OCI-M1 (cell line): ENCODE measurements at regions not wholly inside any gene's neighbourhood (a gene's known extent, or its start where the extent isn't known, plus 50 kb on each side); places are given as distances from the start of the nearest gene placed in this dataset.

Experiments used
- DNase-seq: peaks from one replicate; lab custom pipeline; 2025; lab: John Stamatoyannopoulos, UW

DNA sequence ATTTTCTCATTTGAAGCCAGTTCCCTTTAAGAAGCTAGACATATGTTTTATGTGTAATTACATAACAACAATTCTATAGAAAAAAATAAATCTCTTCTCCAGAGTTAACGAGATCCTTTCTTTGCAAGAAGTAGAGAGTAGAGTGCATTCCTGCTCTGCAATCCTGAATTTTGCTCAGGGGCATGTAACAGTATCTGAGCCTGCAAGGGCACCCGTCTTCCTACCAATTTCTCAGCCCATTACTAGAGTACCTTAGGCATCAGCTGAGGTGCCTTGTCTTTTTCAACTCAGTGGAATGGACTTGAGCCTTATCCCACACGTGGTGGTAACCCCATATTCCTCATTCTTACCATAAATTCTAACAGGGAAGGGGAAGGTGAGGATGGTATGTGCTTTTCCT is 205.9 kb downstream of the IKZF2 start:
- DNase-seq: no peak

DNA sequence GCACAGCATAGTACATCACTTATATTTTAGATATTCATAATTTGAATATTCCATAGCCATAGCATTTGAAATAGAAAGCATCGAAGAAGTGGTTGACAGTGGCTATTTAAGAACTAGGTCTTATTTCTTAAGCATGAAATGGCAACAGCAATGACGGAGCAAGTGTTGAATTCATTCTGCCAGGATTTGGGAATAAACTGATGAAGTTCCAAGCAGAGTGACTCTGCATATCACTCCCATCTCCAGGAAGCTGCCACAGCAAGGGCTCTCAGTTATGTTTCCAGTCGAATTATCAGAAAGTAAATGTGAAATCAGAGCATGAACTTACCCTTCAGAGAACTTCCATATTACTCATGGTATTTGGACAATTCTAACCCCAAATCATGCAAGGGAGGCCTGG is 208.1 kb downstream of the IKZF2 start:
- DNase-seq: no peak

DNA sequence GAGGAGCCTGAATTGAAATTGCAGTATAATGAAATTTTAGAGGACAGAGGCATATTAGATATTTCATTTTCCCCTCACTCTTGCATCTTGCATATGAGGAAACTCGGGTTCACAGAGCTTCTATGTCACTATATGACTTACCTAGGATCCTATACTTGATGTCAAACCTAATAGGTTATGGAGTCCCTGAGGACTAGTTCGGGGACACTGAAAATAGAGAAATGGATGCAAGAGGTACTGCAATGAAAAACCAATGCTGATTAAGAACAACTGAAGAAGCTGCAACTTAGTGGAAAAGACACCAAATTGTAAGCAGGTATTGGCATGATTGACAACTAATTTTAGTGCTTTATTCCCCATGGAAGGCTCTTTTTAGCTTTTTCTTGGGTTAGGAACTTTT is 210.1 kb downstream of the IKZF2 start:
- no peak for DNase-seq

DNA sequence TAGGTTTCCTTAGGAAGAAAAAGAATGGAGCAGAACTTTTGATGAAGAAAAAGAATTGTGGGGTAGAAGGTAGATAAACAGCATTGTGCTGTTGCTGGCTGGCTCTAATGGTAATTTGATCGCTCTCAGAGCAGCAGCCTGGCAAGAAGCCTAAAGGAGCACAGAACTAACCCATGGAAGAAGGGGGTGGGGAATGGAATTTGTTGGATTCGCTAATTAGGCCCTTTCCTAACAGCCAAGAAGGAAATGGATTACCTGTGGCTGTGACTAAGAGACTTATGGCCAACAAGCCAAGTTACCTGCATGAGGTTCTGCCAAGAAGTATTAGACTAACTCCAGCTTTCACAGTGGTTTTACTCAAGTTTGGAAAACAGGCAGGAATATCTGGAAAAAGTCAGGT is 210.6 kb downstream of the IKZF2 start:
- no peak for DNase-seq

DNA sequence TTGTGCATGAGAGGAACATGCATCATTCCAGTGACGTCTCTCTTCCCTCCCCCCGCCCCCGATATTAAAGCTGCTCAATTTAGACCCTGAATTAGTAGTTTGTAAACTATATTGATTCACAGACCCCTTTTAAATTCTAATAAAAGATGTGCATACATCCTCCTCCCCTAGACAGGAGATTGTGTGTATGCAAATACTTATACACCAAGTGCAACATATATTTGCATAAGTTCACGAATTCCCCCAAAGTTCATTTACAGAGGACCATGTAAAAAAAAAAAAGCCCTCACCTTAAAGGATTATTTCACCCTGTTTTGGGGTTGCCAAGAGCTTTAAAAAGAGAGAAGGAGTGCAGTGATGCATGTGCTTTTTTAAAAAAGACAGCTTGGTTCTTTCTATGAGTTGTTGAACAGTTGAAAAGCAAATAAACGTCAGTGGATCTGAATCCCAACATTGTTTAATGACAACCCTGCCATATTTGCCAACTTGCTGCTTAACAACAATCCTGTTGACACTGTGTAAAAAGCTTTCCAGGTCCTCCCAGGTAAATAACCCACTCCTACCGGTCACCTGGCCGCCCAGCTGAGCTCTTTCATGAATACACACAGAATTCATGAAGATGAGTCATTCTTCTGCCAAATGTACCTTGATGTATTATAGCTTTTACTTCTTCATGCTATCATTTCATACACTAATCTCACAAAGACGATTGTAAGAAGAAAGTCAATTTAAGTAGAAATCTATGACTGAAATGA is 211.5 kb downstream of the IKZF2 start:
- DNase-seq: no peak

DNA sequence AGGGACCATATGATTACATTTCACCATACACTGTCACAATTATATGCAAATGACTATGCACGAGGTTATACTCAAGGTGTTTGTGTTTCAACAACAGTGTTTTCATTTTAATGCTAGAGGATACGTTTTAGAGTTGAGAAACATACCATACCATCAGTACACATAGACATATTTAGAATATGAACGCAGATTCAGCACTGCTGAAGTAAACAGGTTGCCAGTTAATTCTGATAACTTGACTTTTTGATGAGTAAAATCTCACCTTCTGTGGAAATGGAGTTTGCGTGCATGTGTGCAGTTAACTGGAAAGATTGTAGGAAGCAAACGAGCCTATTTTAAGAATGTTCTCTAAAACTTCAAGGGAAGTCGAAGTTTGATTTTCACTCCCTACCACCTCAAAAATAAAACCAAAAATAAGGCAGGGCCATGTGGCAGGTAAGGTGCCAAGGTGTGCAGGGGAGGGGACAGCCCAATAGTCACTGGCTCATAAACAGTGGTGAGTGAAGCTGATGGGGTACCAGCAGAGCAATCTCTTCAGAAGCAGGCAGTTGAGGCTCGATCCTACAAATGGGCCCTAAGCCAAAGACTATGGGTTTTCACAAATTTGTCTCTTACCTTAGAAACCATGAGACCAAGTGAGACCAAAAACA is 213.1 kb downstream of the IKZF2 start:
- no peak for DNase-seq

DNA sequence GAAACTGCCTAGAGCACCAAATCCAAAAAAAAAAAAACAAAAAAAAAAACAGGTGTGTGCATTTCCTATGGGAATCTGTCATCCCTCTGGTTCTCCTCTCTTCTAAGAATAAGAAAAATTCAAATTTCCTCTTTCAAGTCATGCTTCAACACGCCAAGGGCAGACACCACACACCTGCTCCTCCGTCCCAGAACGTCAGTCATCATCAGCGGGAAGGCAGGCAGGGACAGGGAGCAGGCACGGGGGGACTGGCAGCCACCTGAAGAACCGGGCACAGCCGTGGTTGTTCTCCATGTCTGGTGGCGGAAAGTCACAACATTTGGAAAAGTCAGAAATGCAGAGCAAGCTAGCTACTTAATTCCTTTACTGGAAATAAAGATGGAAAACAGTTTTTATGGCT is 214.8 kb downstream of the IKZF2 start:
- no peak for DNase-seq

DNA sequence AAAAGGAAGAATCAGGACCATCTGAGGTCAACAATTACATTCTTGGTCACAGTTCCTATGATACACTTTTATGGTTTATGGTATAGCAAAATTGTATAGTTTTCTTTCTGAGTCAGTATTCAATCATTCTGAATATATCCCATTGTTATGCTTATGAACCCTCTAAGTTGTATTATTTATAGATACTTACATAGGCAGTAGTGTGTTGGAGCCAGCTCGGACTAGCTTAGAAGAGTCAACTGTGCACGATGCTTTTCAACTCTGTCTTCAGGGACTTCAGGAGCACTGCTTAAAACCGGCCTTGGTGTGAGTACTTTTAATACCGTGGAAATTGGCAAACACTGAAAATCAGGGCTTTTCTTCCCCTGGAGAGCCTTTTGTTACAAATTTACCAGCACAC is 215.7 kb downstream of the IKZF2 start:
- no peak for DNase-seq

DNA sequence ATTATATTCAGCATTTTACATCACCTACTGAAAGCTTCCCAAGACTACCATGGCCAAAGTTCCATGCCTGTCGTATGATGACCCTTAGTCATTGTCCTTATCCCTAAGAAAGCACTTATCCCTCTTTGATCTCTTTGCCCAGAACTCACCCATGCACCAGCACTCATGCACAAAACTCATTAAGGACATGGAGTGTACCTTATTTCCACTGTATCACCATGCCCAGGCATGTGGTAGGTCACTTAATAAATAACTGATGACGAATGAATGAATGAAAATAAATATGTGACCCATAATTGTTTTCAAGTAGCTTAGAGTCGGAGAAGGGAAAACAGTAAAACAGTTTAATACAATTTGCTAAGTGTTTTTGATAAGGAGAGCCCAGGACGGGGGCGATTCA is 220.1 kb downstream of the IKZF2 start:
- DNase-seq: no peak

DNA sequence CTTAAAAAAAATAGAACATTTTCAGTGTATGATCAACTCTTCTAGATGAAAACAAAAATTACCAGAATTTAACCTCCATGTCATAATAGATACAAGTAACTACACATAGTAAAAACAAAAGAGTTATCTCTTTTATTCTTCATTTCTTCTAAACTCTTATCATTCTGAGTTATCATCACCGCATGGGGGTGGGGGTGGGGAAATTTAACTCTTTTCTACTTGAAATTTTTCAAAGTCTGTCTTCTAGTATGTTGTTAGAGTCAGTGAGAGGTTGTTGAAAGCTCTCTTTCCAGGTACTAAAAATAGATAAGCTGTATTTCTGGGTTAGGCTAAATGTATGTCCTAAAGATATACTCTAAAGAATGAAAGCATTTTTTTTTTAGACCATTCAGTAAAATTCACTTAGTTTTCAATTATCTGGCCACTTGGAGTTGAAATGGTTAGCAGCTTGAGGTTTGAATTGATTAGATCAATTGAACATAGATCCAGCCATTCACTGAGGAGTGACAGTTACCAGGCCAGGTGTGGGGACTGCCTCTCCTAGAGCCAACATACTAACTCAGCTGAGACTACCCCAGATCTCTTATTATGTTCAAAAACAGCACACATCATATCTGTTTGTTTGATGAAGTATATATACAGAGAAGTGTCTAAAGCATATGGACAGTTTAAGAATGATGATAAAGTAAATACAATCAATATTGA is 220.7 kb downstream of the IKZF2 start:
- DNase-seq: peak; percentile 24

DNA sequence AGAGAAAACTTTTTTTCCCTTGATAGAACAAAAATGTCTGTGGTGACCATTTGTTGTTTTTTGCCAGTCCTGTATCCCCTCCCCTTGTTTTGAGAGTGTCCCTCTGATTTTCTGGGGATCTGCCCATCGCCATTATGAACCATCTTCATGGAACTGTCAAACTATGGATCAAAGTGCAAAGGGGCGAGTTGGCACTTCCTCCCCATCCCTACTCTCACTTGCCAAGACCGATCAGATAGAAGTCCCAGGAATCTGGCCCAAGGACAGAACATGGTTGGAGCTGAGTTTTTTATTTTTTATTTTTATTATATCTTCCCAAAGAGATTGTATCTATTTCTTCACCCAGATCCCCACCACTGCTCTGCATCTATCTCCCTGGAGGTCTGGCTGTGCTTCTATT is 221.4 kb downstream of the IKZF2 start:
- DNase-seq: no peak

DNA sequence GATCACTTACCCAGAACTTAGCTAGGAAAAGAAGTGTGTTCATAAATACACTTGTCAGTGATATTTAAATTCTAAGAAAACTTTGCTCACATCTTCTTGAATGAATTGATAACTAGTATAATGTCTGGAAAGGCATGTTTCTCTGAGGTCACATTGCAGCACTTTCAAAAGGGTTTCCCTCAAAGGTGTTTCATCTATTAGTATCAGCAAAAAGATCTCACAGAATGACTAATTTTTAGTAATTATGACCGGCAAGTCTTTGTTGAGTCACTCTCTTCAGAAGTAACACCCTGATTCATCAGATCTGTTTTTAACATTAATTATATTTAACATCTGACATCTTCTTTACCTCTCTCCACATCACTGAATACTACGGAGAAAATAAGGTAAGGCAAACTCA is 222.3 kb downstream of the IKZF2 start:
- DNase-seq: no peak

DNA sequence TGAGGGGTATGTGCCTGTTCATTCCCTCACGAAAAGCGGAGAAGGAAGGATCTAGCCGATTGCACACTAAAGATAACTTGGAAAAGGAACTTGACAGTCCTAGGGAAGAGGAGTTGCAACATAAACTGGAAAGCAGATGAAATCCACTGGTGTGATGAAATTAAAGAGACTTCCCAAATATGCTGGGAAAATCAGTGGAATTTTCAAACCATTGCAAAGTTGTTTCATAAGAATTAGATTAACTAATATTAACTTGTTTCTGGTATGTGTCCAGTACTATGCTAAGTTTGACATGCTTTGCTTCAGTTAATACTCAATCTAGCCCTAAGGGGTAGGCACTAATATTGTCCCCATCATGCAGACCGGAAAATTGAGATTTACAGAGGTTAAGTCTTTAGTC is 222.7 kb downstream of the IKZF2 start:
- DNase-seq: no peak

DNA sequence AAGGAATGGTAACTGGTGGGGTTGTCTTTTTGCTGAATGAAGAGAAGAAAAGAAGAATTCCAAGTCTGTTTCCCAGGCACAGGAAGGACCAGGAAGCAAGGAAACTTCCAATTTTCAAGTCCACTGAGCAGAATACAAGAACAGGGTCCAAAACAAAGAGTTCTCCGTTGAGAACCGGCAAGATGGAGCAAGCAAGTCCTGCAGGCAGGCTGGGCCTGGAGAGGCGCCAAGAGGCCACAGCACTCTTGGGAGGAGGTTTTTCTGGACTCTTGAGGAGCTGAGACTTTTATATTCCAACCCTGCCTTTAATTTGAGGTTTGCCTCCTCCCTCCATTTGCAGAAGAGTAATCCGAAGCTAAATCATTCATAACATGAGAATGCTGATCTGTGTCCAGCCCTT is 224.5 kb downstream of the IKZF2 start:
- no peak for DNase-seq

DNA sequence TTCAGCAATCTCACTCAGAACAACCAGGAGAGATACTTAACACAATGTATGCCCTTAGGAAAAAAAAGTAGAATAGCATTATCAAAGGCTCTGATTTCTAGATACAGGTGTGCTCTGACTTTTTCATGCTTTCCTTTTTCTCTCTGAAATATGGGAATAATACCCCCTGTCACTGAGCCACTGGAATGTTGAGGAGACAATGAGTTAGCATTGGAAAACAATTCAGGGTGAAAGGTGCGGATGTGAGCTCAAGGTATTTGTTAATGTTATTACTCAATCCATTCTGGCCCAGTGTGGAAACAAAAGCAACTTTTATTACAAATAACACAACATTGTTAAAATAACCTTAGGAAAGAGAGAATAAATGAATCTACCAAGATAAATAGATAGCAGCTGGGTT is 228.0 kb downstream of the IKZF2 start:
- no peak for DNase-seq

DNA sequence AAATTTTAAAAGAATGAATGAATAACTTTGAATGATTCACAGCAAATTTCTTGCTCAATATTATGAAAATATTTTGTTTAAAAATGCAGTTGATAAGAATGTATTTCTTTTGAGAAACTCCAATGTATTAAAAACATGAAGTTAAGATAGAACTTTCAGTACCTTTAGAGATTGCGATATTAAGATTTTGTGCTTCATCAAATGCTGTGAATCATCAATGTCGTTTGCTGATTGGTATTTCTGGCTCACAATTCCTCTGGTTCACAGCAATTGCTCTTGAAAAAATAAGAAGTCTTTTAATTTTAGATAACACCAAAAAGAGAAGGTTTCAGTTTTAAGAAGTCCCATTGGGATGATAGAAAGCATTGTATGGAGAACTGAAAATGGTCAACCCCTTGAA is 228.7 kb downstream of the IKZF2 start:
- DNase-seq: no peak

DNA sequence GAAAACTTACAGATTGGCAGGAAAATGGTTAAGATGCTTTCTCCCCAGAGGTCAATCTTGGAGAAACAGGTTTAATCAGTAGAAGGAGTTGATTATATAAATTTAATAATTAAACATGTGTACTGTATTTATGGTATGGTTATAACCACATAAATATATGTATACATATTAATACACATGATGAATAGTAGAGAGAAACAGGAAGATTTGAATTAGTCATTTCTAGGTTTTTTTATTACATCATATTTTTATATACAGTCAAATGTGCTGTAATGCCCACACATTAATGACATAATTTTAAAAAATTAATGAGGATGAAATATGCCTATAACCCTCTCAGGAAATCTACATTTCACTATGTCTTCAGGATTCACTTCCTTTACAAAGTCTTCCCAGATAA is 229.7 kb downstream of the IKZF2 start:
- DNase-seq: no peak

DNA sequence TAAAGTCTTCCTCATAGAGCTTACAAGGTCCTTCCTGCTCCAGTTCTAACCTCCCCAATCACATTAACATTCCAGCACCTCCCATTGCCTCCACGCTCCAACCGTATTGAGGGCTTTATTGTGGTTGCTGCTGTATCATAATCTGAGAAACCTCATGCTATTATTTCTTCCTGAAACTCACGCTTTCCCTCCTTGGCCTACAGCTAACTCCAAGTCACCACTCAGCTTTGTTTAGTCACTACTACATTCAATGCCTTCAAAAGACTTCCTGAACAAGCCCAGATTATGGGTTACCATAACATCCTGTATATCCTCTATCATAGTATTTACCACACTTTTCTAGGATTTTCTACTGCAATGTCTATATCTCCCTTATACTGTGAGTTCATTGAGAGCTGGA is 230.4 kb downstream of the IKZF2 start:
- no peak for DNase-seq

DNA sequence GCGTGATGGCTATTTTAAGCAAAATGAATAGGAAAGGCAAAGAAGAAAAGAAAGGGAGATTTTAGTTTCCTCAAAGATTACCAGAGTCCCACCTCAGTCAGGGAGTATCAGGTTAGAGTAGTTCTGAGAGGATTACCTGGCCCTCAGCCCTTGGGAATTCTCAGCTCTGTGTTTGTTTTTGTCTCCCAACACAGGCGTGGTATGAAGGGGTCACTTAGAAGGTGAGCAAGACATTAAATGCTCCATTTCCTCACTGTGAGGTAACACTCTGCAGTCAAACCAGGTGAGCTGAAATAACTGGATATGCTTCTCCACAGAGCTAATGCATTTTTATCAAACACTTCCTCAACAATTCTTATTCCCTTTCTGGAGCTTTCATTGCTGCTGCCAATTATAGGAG is 232.2 kb downstream of the IKZF2 start:
- no peak for DNase-seq

DNA sequence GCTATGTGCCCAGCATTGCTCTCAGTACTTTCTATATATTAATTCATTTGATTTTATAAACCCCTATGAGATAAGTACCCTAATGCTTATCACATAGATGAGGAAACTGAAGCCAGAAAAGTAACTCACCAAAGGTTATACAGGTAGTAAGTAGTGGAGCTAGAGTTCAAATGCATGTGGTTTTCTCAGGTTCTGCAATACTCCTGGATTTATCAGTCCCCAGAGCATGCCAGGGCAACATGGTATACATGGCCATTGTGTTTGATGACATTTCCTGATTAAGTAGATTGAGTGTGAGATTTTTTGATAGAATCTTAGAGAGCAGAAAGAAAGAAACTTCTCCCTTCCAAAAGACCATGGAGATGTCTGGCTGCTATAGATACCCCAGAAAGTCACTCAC is 233.1 kb downstream of the IKZF2 start:
- DNase-seq: no peak

DNA sequence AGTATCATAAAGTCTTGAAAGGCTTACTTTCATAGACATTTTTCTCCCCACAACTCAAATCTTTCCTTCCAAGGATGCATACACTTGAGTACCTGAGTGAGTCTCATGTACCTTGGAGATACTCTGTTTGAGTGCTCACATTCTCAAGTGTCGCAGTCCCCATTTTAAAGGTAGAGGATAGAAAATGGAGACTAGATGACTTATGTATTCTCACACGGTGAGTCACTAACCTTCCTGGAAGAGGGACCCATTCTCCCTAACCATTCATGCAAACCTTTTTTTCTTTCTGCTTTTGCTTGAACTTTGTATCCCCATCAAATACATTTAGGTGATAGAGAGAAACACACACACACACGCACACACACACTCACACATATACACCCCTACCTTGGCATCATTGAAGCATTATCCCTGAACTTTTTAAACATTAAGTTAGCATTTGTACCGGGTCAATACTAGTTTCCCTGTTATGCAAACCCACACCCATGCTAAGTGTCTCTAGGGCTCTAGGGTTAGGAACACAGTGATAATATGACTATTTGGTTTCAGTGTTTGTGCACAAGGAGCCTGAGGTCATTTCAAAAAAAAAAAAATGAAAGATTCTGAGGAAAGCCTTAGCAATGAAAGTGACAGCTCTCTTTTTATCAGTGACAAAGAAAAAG is 236.2 kb downstream of the IKZF2 start:
- DNase-seq: peak; percentile 30

DNA sequence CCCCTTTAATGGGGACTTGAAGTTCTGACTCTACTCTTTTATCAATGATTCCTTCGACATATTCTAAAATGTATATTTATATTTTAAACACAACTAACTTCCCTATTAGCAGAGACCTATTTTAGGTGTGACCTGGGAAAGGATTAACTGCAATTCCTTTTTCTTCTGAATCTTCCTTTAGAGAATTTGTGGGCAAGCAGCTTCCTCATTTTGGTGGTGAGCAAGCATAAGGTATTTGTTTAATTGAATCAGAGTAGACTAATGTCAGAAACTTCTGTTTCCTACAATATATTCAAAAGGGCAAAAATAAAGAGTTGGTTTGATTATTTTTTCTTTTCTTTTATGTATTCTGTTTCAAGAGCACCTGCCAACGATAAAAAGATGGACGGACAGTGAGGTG is 237.0 kb downstream of the IKZF2 start:
- peak; percentile 70 for DNase-seq
